NCI-H2196 treated with DMSO at 0.1 percent for 48 hours (cell line): ENCODE measurements at regions not wholly inside any gene's neighbourhood (a gene's known extent, or its start where the extent isn't known, plus 50 kb on each side); places are given as distances from the start of the nearest gene placed in this dataset.
"Not testable (repeated sequence)": the region's sequence is repeated elsewhere in the genome, so short reads cannot be mapped to it uniquely, and the experiment has no call there.

Experiments used
- DNase-seq: peaks from one replicate; lab custom pipeline; 2025; ENCODE audit not compliant: unreplicated experiment; lab: John Stamatoyannopoulos, UW

GRCh38 chr12:23146070-23146469 is 521.1 kb downstream of the ETNK1 start:
- not testable (repeated sequence) for DNase-seq

- DNase-seq = no peak
Measured at GRCh38 chr12:23168459-23168858, 543.5 kb downstream of the ETNK1 start.

- DNase-seq = no peak
Measured at GRCh38 chr12:23169012-23169695, 544.2 kb downstream of the ETNK1 start.

GRCh38 chr12:23169696-23170013 is 544.7 kb downstream of the ETNK1 start:
- DNase-seq = no peak

- no peak for DNase-seq
Measured at GRCh38 chr12:23174917-23175316, 549.9 kb downstream of the ETNK1 start.

GRCh38 chr12:23185346-23185745 is 560.4 kb downstream of the ETNK1 start:
- no peak for DNase-seq

GRCh38 chr12:23186950-23187349 is 562.0 kb downstream of the ETNK1 start:
- no peak for DNase-seq

- no peak for DNase-seq
Measured at GRCh38 chr12:23193552-23193951, 568.6 kb downstream of the ETNK1 start.

GRCh38 chr12:23197266-23197665 is 572.3 kb downstream of the ETNK1 start:
- DNase-seq = no peak

- no peak for DNase-seq
Measured at GRCh38 chr12:23202728-23203127, 577.8 kb downstream of the ETNK1 start.

- DNase-seq = peak; percentile 87
Measured at GRCh38 chr12:23204933-23205778, 580.2 kb downstream of the ETNK1 start.

- no peak for DNase-seq
Measured at GRCh38 chr12:23209793-23210192, 584.8 kb downstream of the ETNK1 start.

- no peak for DNase-seq
Measured at GRCh38 chr12:23210573-23210972, 585.6 kb downstream of the ETNK1 start.

GRCh38 chr12:23211384-23212320 is 586.7 kb downstream of the ETNK1 start:
- no peak for DNase-seq

- DNase-seq = no peak
Measured at GRCh38 chr12:23217158-23217557, 592.2 kb downstream of the ETNK1 start.

- DNase-seq = no peak
Measured at GRCh38 chr12:23217667-23218066, 592.7 kb downstream of the ETNK1 start.

- no peak for DNase-seq
Measured at GRCh38 chr12:23221066-23221465, 596.1 kb downstream of the ETNK1 start.

- DNase-seq = no peak
Measured at GRCh38 chr12:23221926-23222325, 597.0 kb downstream of the ETNK1 start.

GRCh38 chr12:23222801-23223200 is 597.8 kb downstream of the ETNK1 start:
- DNase-seq = no peak

- DNase-seq = no peak
Measured at GRCh38 chr12:23228101-23228500, 603.1 kb downstream of the ETNK1 start.

GRCh38 chr12:23230899-23231298 is 605.9 kb downstream of the ETNK1 start:
- DNase-seq = no peak
